PFSK-1 (cell line): ENCODE measurements at regions not wholly inside any gene's neighbourhood (a gene's known extent, or its start where the extent isn't known, plus 50 kb on each side); places are given as distances from the start of the nearest gene placed in this dataset.

Source experiments
- FOXP2 ChIP-seq: optimal IDR thresholded peaks from 2 replicates; pipeline ENCODE3; 2011; ENCODE audit warnings: borderline replicate concordance, control low read depth, inconsistent platforms; ENCODE audit not compliant: insufficient read depth; ENCODE audit errors: extremely low read length, extremely low read depth
- POLR2AphosphoS5 ChIP-seq: IDR thresholded peaks from 2 replicates; pipeline ENCODE4 v1.6.1; 2012; ENCODE audit warnings: low read depth, mild to moderate bottlenecking, control low read depth, low read length, moderate library complexity
- SIN3A ChIP-seq: IDR thresholded peaks from 2 replicates; pipeline ENCODE4 v1.6.1; 2012; ENCODE audit warnings: mild to moderate bottlenecking, low read length, moderate library complexity, borderline replicate concordance; ENCODE audit not compliant: insufficient read depth
- TAF1 ChIP-seq: IDR thresholded peaks from 2 replicates; pipeline ENCODE4 v1.6.1; 2012; ENCODE audit warnings: low read length, control low read depth, borderline replicate concordance; ENCODE audit not compliant: insufficient read depth
- TF ChIP-seq, protein P1 (sequence below), 2 experiments: IDR thresholded peaks; 2 replicates each; pipeline versions ENCODE4 v1.6.1 to v1.8.0; 2011 to 2012; ENCODE audit warnings: low read depth in 2 of 2, low read length in 2 of 2, control low read depth in 1 of 2, inconsistent platforms in 1 of 2, mild to moderate bottlenecking in 1 of 2, moderate library complexity in 1 of 2; ENCODE audit not compliant: insufficient read depth in 1 of 2

GRCh38 chr5:168131519-168131918 lies 159.9 kb upstream of the WWC1 start:
- no peak for TF ChIP-seq POLR2AphosphoS5
- no peak for TF ChIP-seq FOXP2
- no peak for TF ChIP-seq TAF1
- TF ChIP-seq, protein P1, sequence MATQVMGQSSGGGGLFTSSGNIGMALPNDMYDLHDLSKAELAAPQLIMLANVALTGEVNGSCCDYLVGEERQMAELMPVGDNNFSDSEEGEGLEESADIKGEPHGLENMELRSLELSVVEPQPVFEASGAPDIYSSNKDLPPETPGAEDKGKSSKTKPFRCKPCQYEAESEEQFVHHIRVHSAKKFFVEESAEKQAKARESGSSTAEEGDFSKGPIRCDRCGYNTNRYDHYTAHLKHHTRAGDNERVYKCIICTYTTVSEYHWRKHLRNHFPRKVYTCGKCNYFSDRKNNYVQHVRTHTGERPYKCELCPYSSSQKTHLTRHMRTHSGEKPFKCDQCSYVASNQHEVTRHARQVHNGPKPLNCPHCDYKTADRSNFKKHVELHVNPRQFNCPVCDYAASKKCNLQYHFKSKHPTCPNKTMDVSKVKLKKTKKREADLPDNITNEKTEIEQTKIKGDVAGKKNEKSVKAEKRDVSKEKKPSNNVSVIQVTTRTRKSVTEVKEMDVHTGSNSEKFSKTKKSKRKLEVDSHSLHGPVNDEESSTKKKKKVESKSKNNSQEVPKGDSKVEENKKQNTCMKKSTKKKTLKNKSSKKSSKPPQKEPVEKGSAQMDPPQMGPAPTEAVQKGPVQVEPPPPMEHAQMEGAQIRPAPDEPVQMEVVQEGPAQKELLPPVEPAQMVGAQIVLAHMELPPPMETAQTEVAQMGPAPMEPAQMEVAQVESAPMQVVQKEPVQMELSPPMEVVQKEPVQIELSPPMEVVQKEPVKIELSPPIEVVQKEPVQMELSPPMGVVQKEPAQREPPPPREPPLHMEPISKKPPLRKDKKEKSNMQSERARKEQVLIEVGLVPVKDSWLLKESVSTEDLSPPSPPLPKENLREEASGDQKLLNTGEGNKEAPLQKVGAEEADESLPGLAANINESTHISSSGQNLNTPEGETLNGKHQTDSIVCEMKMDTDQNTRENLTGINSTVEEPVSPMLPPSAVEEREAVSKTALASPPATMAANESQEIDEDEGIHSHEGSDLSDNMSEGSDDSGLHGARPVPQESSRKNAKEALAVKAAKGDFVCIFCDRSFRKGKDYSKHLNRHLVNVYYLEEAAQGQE (IDR thresholded peaks at IDR 0.05; ENCODE audit: insufficient read depth in 1 of 2, low read depth in 2 of 2, low read length in 2 of 2), result no peak
- TF ChIP-seq SIN3A, result no peak

GRCh38 chr5:168132241-168132641 lies 159.2 kb upstream of the WWC1 start:
- no peak for TF ChIP-seq FOXP2
- no peak for TF ChIP-seq SIN3A
- TF ChIP-seq, protein P1 (IDR thresholded peaks at IDR 0.05; ENCODE audit: insufficient read depth in 1 of 2, low read depth in 2 of 2, low read length in 2 of 2), result no peak
- TF ChIP-seq POLR2AphosphoS5, result no peak
- TF ChIP-seq TAF1, result no peak

DNA sequence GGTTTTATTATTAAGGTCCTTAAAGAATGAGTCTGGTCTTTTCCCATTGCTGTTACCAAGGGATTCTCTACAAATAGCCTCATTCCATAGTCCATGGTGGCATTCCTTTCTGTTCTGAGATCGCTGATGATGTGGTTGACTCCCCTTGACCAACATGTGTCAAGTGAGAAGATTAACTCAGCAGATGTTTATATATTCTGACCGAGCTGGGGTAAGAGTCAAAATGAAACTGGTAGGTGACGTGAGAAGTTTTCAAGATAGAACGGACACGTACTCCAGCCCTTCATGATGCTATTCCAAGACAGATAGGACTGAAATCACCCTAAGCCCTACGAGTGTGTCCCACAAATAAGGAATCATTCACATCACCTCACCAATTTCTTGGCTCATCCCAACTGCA lies 155.5 kb upstream of the WWC1 start:
- no peak for TF ChIP-seq POLR2AphosphoS5
- TF ChIP-seq, protein P1 (IDR thresholded peaks at IDR 0.05; ENCODE audit: insufficient read depth in 1 of 2, low read depth in 2 of 2, low read length in 2 of 2), result no peak
- TF ChIP-seq TAF1, result no peak
- no peak for TF ChIP-seq SIN3A
- no peak for TF ChIP-seq FOXP2

GRCh38 chr5:168136340-168136739 lies 155.1 kb upstream of the WWC1 start:
- no peak for TF ChIP-seq TAF1
- TF ChIP-seq SIN3A, result no peak
- no peak for TF ChIP-seq FOXP2
- TF ChIP-seq, protein P1 (IDR thresholded peaks at IDR 0.05; ENCODE audit: insufficient read depth in 1 of 2, low read depth in 2 of 2, low read length in 2 of 2), result no peak
- no peak for TF ChIP-seq POLR2AphosphoS5

GRCh38 chr5:168137265-168137664 lies 154.2 kb upstream of the WWC1 start:
- TF ChIP-seq TAF1, result no peak
- TF ChIP-seq SIN3A, result no peak
- TF ChIP-seq, protein P1 (IDR thresholded peaks at IDR 0.05; ENCODE audit: insufficient read depth in 1 of 2, low read depth in 2 of 2, low read length in 2 of 2), result no peak
- TF ChIP-seq FOXP2, result no peak
- no peak for TF ChIP-seq POLR2AphosphoS5
